NCI-H2081 (cell line): ENCODE measurements at regions not wholly inside any gene's neighbourhood (a gene's known extent, or its start where the extent isn't known, plus 50 kb on each side); places are given as distances from the start of the nearest gene placed in this dataset.
A peak's percentile ranks its signal among the peaks of the same experiment; 100 is the strongest.
"Not testable (repeated sequence)": the region's sequence is repeated elsewhere in the genome, so short reads cannot be mapped to it uniquely, and the experiment has no call there.

Experiments used
- DNase-seq, 2 experiments: peaks; one replicate each; lab custom pipeline; 2025; lab: John Stamatoyannopoulos, UW

GRCh38 chr4:120005527-120005926 is 61.1 kb downstream of the MAD2L1 start:
- no peak for DNase-seq

- DNase-seq = no peak
Observed at GRCh38 chr4:120005076-120005475, 61.6 kb downstream of the MAD2L1 start.

- DNase-seq = no peak
Observed at GRCh38 chr4:120004054-120004453, 62.6 kb downstream of the MAD2L1 start.

- DNase-seq = no peak
Observed at GRCh38 chr4:120003193-120003592, 63.5 kb downstream of the MAD2L1 start.

GRCh38 chr4:120001850-120002249 is 64.8 kb downstream of the MAD2L1 start:
- no peak for DNase-seq

- peak in 1 of 2 experiments; percentile 28 for DNase-seq
Observed at GRCh38 chr4:120000591-120001296, 65.9 kb downstream of the MAD2L1 start.

- not testable (repeated sequence) for DNase-seq
Observed at GRCh38 chr4:119996024-119996423, 70.6 kb downstream of the MAD2L1 start.

GRCh38 chr4:119984996-119985395 is 81.7 kb downstream of the MAD2L1 start:
- DNase-seq = no peak

- DNase-seq = no peak
Observed at GRCh38 chr4:119982756-119983155, 83.9 kb downstream of the MAD2L1 start.

GRCh38 chr4:119980456-119980855 is 86.2 kb downstream of the MAD2L1 start:
- DNase-seq = no peak

- no peak for DNase-seq
Observed at GRCh38 chr4:119977076-119977940, 89.3 kb downstream of the MAD2L1 start.

- DNase-seq = no peak
Observed at GRCh38 chr4:119971431-119972084, 95.1 kb downstream of the MAD2L1 start.

- no peak for DNase-seq
Observed at GRCh38 chr4:119962631-119963030, 104.0 kb downstream of the MAD2L1 start.

GRCh38 chr4:119958983-119959382 is 107.7 kb downstream of the MAD2L1 start:
- DNase-seq = no peak

GRCh38 chr4:119955256-119955655 is 111.4 kb downstream of the MAD2L1 start:
- DNase-seq = no peak

- not testable (repeated sequence) for DNase-seq
Observed at GRCh38 chr4:119954487-119954886, 112.2 kb downstream of the MAD2L1 start.

GRCh38 chr4:119946359-119946758 is 120.3 kb downstream of the MAD2L1 start:
- DNase-seq = no peak

- DNase-seq = no peak
Observed at GRCh38 chr4:119942806-119943205, 123.8 kb downstream of the MAD2L1 start.

GRCh38 chr4:119940557-119940956 is 126.1 kb downstream of the MAD2L1 start:
- no peak for DNase-seq

- no peak for DNase-seq
Observed at GRCh38 chr4:119939071-119939995, 127.3 kb downstream of the MAD2L1 start.

- DNase-seq = no peak
Observed at GRCh38 chr4:119937746-119938145, 128.9 kb downstream of the MAD2L1 start.

GRCh38 chr4:119933606-119934005 is 133.0 kb downstream of the MAD2L1 start:
- peak; percentile 62 to 90 for DNase-seq
